IMR-90 (cell line): ENCODE measurements at regions not wholly inside any gene's neighbourhood (a gene's known extent, or its start where the extent isn't known, plus 50 kb on each side); places are given as distances from the start of the nearest gene placed in this dataset.

Experiments
- ATAC-seq: fragments of 200-7000 bp; cut with Tn5 transposase; 2 replicates; pipeline ENCODE4 v1.9.1; 2020; ENCODE audit warnings: low read depth, mild to moderate bottlenecking, moderate library complexity
- BruUV-seq: library from RNA; stranded (reverse); fragments of 400-500 nt; replicated peaks from 2 replicates; lab custom pipeline; 2021; lab: Mats Ljungman, UMichigan
- CTCF ChIA-PET: fragments of 300-600 bp; formaldehyde crosslinking; extraction: SDS; loops from one replicate; lab custom pipeline; 2021; ENCODE audit warnings: antibody characterized with exemption; lab: Yijun Ruan, JAX
- POLR2A ChIA-PET: fragments of 300-600 bp; sonication (Branson Sonifier 250); formaldehyde crosslinking; loops from one replicate; lab custom pipeline; 2022; ENCODE audit warnings: antibody characterized with exemption; ENCODE audit not compliant: unreplicated experiment; lab: Charles Lee
- DNase-seq: peaks from one replicate; pipeline ENCODE4 v3.0.0; 2013
- H2AFZ ChIP-seq: replicated peaks from 2 replicates; pipeline ENCODE3; 2013; ENCODE audit warnings: low read length, mild to moderate bottlenecking; ENCODE audit not compliant: poor library complexity
- H2AK5ac ChIP-seq: 2 replicates; pipeline ENCODE4 v1.6.1; 2013; ENCODE audit warnings: low read depth, low read length, inconsistent platforms
- H2AK9ac ChIP-seq: replicated peaks from 2 replicates; pipeline ENCODE3; 2013; ENCODE audit warnings: mild to moderate bottlenecking, low read depth, low read length, moderate library complexity; ENCODE audit not compliant: poor library complexity
- H2BK120ac ChIP-seq: 2 replicates; pipeline ENCODE4 v1.6.1; 2013; ENCODE audit warnings: low read depth, low read length, inconsistent platforms
- H2BK15ac ChIP-seq: 3 replicates; pipeline ENCODE4 v1.6.1; 2013; ENCODE audit warnings: low read depth, low read length, inconsistent platforms
- H2BK20ac ChIP-seq: 2 replicates; pipeline ENCODE4 v1.6.1; 2013; ENCODE audit warnings: low read depth, mild to moderate bottlenecking, inconsistent platforms, low read length, moderate library complexity
- H2BK5ac ChIP-seq: 2 replicates; pipeline ENCODE4 v1.6.1; 2013; ENCODE audit warnings: mild to moderate bottlenecking, low read depth, low read length, inconsistent platforms; ENCODE audit not compliant: poor library complexity, severe bottlenecking
- H3K14ac ChIP-seq: replicated peaks from 2 replicates; pipeline ENCODE4 v1.6.1; 2013; ENCODE audit warnings: low read depth, low read length, inconsistent platforms
- H3K18ac ChIP-seq: 2 replicates; pipeline ENCODE4 v1.6.1; 2013; ENCODE audit warnings: low read depth, low read length, control low read depth
- H3K23ac ChIP-seq: 2 replicates; pipeline ENCODE4 v1.6.1; 2013; ENCODE audit warnings: low read depth, low read length, inconsistent platforms
- H3K27ac ChIP-seq: 2 replicates; pipeline ENCODE4 v1.5.1; 2013; ENCODE audit warnings: mild to moderate bottlenecking, control low read depth, low read length; ENCODE audit not compliant: insufficient read depth
- H3K27me3 ChIP-seq: 2 replicates; pipeline ENCODE4 v1.6.1; 2013; ENCODE audit warnings: low read length; ENCODE audit not compliant: control insufficient read depth, insufficient read depth
- H3K36me3 ChIP-seq: 2 replicates; pipeline ENCODE4 v1.6.1; 2013; ENCODE audit warnings: low read length, mixed read lengths; ENCODE audit not compliant: control insufficient read depth, insufficient read depth
- H3K4ac ChIP-seq: 2 replicates; pipeline ENCODE4 v1.6.1; 2013; ENCODE audit warnings: low read depth, low read length, inconsistent platforms
- H3K4me1 ChIP-seq: 2 replicates; pipeline ENCODE4 v1.6.1; 2013; ENCODE audit warnings: low read length, mixed read lengths; ENCODE audit not compliant: control insufficient read depth, insufficient read depth
- H3K4me2 ChIP-seq: 2 replicates; pipeline ENCODE4 v1.6.1; 2013; ENCODE audit warnings: low read depth, mild to moderate bottlenecking, control low read depth, low read length, moderate library complexity
- H3K4me3 ChIP-seq: 2 replicates; pipeline ENCODE4 v1.5.1; 2013; ENCODE audit warnings: low read depth, mild to moderate bottlenecking, control low read depth, low read length, moderate library complexity; ENCODE audit not compliant: insufficient read depth
- H3K56ac ChIP-seq: 2 replicates; pipeline ENCODE4 v1.6.1; 2013; ENCODE audit warnings: low read length, inconsistent platforms; ENCODE audit not compliant: insufficient read depth; ENCODE audit errors: extremely low read depth
- H3K79me1 ChIP-seq, 2 experiments: 2 replicates each; pipeline ENCODE4 v1.6.1; 2013; ENCODE audit warnings: low read length in 2 of 2, inconsistent platforms in 1 of 2, low read depth in 1 of 2
- H3K9ac ChIP-seq: 2 replicates; pipeline ENCODE4 v1.6.1; 2013; ENCODE audit warnings: low read depth, low read length, control low read depth
- H3K9me1 ChIP-seq: 2 replicates; pipeline ENCODE4 v1.6.1; 2013; ENCODE audit warnings: low read length, inconsistent platforms; ENCODE audit not compliant: insufficient read depth
- H3K9me3 ChIP-seq: 2 replicates; pipeline ENCODE4 v1.6.1; 2013; ENCODE audit warnings: low read length; ENCODE audit not compliant: control insufficient read depth, insufficient read depth
- H4K20me1 ChIP-seq: 2 replicates; pipeline ENCODE4 v1.6.1; 2013; ENCODE audit warnings: low read length, inconsistent platforms; ENCODE audit not compliant: insufficient read depth
- H4K5ac ChIP-seq: 2 replicates; pipeline ENCODE4 v1.6.1; 2013; ENCODE audit warnings: mild to moderate bottlenecking, low read depth, low read length, control low read depth
- H4K8ac ChIP-seq, 2 experiments: 2 replicates each; pipeline ENCODE4 v1.6.1; 2013; ENCODE audit warnings: low read depth in 2 of 2, low read length in 2 of 2, control low read depth in 1 of 2, inconsistent platforms in 1 of 2
- H4K91ac ChIP-seq: 2 replicates; pipeline ENCODE4 v1.6.1; 2013; ENCODE audit warnings: low read depth, low read length, inconsistent platforms; ENCODE audit not compliant: insufficient read depth
- CEBPB ChIP-seq: IDR thresholded peaks from 2 replicates; pipeline ENCODE4 v1.6.1; 2012; ENCODE audit warnings: low read depth, low read length, improper control_type of control experiment
- CHD1 ChIP-seq: IDR thresholded peaks from 2 replicates; pipeline ENCODE4 v1.6.1; 2012; ENCODE audit warnings: low read depth, low read length, improper control_type of control experiment
- FOS ChIP-seq: fragments of 150-350 bp; IDR thresholded peaks from 2 replicates; pipeline ENCODE4 v1.6.1; 2016; ENCODE audit warnings: low read depth, low read length
- MAFK ChIP-seq: IDR thresholded peaks from 2 replicates; pipeline ENCODE4 v1.6.1; 2012; ENCODE audit warnings: low read depth, low read length, improper control_type of control experiment
- MAZ ChIP-seq: IDR thresholded peaks from 2 replicates; pipeline ENCODE4 v1.6.1; 2012; ENCODE audit warnings: low read depth, mild to moderate bottlenecking, low read length, improper control_type of control experiment, moderate library complexity, borderline replicate concordance
- MXI1 ChIP-seq: IDR thresholded peaks from 2 replicates; pipeline ENCODE4 v1.6.1; 2012; ENCODE audit warnings: low read depth, mild to moderate bottlenecking, low read length, moderate library complexity, borderline replicate concordance
- NFE2L2 ChIP-seq: fragments of 150-350 bp; IDR thresholded peaks from 2 replicates; pipeline ENCODE4 v1.6.1; 2016; ENCODE audit warnings: low read depth, mild to moderate bottlenecking, low read length
- POLR2A ChIP-seq: IDR thresholded peaks from 2 replicates; pipeline ENCODE4 v1.6.1; 2012; ENCODE audit warnings: mild to moderate bottlenecking, low read depth, low read length
- RAD21 ChIP-seq: IDR thresholded peaks from 2 replicates; pipeline ENCODE4 v1.6.1; 2012; ENCODE audit warnings: low read length, improper control_type of control experiment
- RCOR1 ChIP-seq: IDR thresholded peaks from 2 replicates; pipeline ENCODE4 v1.6.1; 2012; ENCODE audit warnings: mild to moderate bottlenecking, low read length, improper control_type of control experiment; ENCODE audit not compliant: insufficient replicate concordance
- RFX5 ChIP-seq: IDR thresholded peaks from 2 replicates; pipeline ENCODE4 v1.8.0; 2012; ENCODE audit warnings: low read depth, mild to moderate bottlenecking, low read length, moderate library complexity
- SMC3 ChIP-seq: fragments of 150-350 bp; IDR thresholded peaks from 2 replicates; pipeline ENCODE4 v1.6.1; 2016; ENCODE audit warnings: low read depth, mild to moderate bottlenecking, antibody characterized with exemption, low read length, moderate library complexity
- WGBS, 2 experiments: methylation state at CpG; one replicate each; pipeline versions ENCODE4 v1.1.5 to v1.1.7; 2013; ENCODE audit warnings: missing lambda C conversion rate in 2 of 2; ENCODE audit not compliant: insufficient read length in 1 of 2; ENCODE audit errors: extremely low coverage in 2 of 2; 5-methylcytosine and 5-hydroxymethylcytosine counted together
- dilution Hi-C: fragments of 300-500 bp; cut with HindIII; formaldehyde crosslinking; loops from one replicate; pipeline ENCODE4 v1.14.3; 2018; ENCODE audit warnings: low sequenced_read_pairs; ENCODE audit not compliant: unreplicated experiment
- in situ Hi-C: fragments of 300-500 bp; cut with MboI; formaldehyde crosslinking; loops from 3 replicates; pipeline ENCODE4 v1.14.3; 2019; ENCODE audit warnings: low sequenced_read_pairs, inconsistent platforms, mixed read lengths
- intact Hi-C: fragments of 100-400 bp; cut with micrococcal nuclease; formaldehyde crosslinking; loops from 2 replicates; pipeline ENCODE4 v1.10.0; 2022
- TF ChIP-seq, protein P1 (sequence below): fragments of 150-350 bp; IDR thresholded peaks from 2 replicates; pipeline ENCODE4 v1.6.1; 2017; ENCODE audit warnings: mild to moderate bottlenecking, antibody characterized with exemption, low read length, low read depth
- TF ChIP-seq, protein P2 (sequence below): fragments of 150-350 bp; IDR thresholded peaks from 2 replicates; pipeline ENCODE4 v1.6.1; 2016; ENCODE audit warnings: low read depth, mild to moderate bottlenecking, low read length, moderate library complexity, borderline replicate concordance
- TF ChIP-seq, protein P3 (sequence below): conservative IDR thresholded peaks from 2 replicates; pipeline ENCODE4 v1.5.1; 2012; ENCODE audit warnings: mild to moderate bottlenecking, low read depth, low read length, improper control_type of control experiment

DNA sequence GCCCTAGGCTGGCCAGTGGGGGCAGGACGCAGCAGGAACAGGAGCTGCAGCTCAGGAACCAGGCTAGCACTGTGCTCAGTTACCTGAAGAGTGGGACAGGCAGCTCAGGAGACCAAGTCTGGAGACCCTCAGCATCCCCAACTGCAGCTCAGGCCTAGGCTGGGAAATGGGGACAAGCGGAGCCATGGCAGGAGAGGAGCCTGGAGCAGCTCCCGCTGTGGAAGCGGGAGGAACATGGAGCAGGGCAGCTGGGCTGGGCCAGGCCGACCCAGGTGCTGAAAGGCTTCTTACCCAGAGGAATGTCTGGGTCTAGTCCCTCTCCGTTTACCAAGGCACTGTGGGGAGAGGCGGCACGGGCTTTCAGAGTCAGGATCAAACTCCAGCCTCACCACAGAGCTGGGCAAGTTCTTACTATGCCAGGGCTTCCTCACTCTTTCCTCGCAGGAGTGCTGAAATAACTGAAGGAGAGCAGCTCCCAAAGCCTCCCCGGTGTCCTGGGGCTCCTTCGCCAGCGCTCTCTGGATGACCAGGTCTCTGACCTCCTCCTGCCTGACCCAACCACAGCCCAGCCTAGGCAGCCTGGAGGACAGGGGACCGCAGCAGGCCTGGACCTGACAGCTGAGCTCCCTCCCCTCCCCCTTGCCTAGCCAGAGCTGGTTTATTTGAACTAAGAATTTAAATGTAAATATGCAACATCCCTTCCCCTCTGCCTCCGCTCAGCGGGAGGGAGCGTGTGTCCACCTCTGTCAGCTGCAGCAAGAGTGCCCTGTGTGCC is 247.8 kb upstream of the SIX2 start:
- Histone ChIP-seq H3K9me1 (0 out of 2 replicates have a peak, but pooled peaks cover 6% of the 10 kb centered on the region), H3K36me3 (no peaks in the 10 kb centered on the region)
- CTCF ChIA-PET: no interaction called here
- TF ChIP-seq RCOR1 (no peak), POLR2A (no peak), MAFK (no peak), MXI1 (no peak), FOS (no peak), RAD21 (no peak), NFE2L2 (no peak), SMC3 (no peak), CEBPB (no peak), CHD1 (no peak), MAZ (no peak), RFX5 (no peak)
- TF ChIP-seq, protein P1, sequence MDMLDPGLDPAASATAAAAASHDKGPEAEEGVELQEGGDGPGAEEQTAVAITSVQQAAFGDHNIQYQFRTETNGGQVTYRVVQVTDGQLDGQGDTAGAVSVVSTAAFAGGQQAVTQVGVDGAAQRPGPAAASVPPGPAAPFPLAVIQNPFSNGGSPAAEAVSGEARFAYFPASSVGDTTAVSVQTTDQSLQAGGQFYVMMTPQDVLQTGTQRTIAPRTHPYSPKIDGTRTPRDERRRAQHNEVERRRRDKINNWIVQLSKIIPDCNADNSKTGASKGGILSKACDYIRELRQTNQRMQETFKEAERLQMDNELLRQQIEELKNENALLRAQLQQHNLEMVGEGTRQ: no peak
- TF ChIP-seq, protein P2, sequence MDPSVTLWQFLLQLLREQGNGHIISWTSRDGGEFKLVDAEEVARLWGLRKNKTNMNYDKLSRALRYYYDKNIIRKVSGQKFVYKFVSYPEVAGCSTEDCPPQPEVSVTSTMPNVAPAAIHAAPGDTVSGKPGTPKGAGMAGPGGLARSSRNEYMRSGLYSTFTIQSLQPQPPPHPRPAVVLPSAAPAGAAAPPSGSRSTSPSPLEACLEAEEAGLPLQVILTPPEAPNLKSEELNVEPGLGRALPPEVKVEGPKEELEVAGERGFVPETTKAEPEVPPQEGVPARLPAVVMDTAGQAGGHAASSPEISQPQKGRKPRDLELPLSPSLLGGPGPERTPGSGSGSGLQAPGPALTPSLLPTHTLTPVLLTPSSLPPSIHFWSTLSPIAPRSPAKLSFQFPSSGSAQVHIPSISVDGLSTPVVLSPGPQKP: no peak
- TF ChIP-seq, protein P3, sequence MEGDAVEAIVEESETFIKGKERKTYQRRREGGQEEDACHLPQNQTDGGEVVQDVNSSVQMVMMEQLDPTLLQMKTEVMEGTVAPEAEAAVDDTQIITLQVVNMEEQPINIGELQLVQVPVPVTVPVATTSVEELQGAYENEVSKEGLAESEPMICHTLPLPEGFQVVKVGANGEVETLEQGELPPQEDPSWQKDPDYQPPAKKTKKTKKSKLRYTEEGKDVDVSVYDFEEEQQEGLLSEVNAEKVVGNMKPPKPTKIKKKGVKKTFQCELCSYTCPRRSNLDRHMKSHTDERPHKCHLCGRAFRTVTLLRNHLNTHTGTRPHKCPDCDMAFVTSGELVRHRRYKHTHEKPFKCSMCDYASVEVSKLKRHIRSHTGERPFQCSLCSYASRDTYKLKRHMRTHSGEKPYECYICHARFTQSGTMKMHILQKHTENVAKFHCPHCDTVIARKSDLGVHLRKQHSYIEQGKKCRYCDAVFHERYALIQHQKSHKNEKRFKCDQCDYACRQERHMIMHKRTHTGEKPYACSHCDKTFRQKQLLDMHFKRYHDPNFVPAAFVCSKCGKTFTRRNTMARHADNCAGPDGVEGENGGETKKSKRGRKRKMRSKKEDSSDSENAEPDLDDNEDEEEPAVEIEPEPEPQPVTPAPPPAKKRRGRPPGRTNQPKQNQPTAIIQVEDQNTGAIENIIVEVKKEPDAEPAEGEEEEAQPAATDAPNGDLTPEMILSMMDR: no peak

More for the DNA sequence above, 247.8 kb upstream of the SIX2 start:
- Histone ChIP-seq H4K20me1 (no peaks in the 10 kb centered on the region), H3K4me3 (no peak overlapping the region), H3K9me3 (no peaks in the 10 kb centered on the region), H4K91ac (peak overlapping the region; percentile 70), H4K5ac (no peak overlapping the region; the same call in 1 of the 2 replicates), H3K4me1 (peaks cover 16% of the 10 kb centered on the region), H3K27me3 (peaks cover 28% of the 10 kb centered on the region), H2AK9ac (peak overlapping the region; percentile 51), H3K79me1 (no peaks in the 10 kb centered on the region), H3K23ac (no peak overlapping the region), H3K27ac (peak overlapping the region; percentile 9; the same call in 1 of the 2 replicates), H4K8ac (peak overlapping the region in 1 of 2 experiments; percentile 55; a peak in 1 of 4 replicates), H3K9ac (no peak overlapping the region), H2AFZ (peak overlapping the region; percentile 6), H2BK15ac (peak overlapping the region; percentile 47; the same call in 1 of the 3 replicates), H2AK5ac (peak overlapping the region; percentile 53; the same call in 1 of the 2 replicates), H3K14ac (0 out of 2 replicates have a peak overlapping the region, but pooled peaks have one; percentile 42), H3K4ac (peak overlapping the region; percentile 68), H3K18ac (peak overlapping the region; percentile 7; the same call in 1 of the 2 replicates), H2BK20ac (peak overlapping the region; percentile 50), H2BK5ac (no peak overlapping the region), H3K4me2 (no peak overlapping the region), H3K56ac (no peak overlapping the region), H2BK120ac (peak overlapping the region; percentile 57)
- WGBS, 2 experiments: 100% methylated on average over 1 of the region's 16 CpGs; no CpG with 5 or more reads in 1 of the 2 experiments
- BruUV-seq: no TSS peak
- in situ Hi-C loops (no loop called here), intact Hi-C loops (no loop called here), dilution Hi-C loops (no loop called here)
- POLR2A ChIA-PET: no interaction called here
- ATAC-seq: peak; percentile 87
- DNase-seq: peak; percentile 64
